ENCODE measurements at regions not wholly inside any gene's neighbourhood (a gene's known extent, or its start where the extent isn't known, plus 50 kb on each side); places are given as distances from the start of the nearest gene placed in this dataset.

- TF ChIP-seq CTCF (conservative IDR thresholded peaks at IDR 0.05; ENCODE audit: low read length) = no peak
- H3K4me3 ChIP-seq (ENCODE audit: low read length) = no peak overlapping the region
- DNase-seq (ENCODE audit: low read depth) = no peak
Observed at GRCh38 chr14:28901631-28902030, 135.0 kb downstream of the FOXG1 start.

GRCh38 chr14:28902930-28903329 lies 136.3 kb downstream of the FOXG1 start:
- no peak overlapping the region for H3K4me3 ChIP-seq (ENCODE audit: low read length)
- no peak for TF ChIP-seq CTCF (conservative IDR thresholded peaks at IDR 0.05; ENCODE audit: low read length)
- DNase-seq (ENCODE audit: low read depth) = no peak

GRCh38 chr14:28911521-28911920 lies 144.9 kb downstream of the FOXG1 start:
- no peak for DNase-seq (ENCODE audit: low read depth)
- no peak overlapping the region for H3K4me3 ChIP-seq (ENCODE audit: low read length)
- TF ChIP-seq CTCF (conservative IDR thresholded peaks at IDR 0.05; ENCODE audit: low read length) = no peak

- DNase-seq (ENCODE audit: low read depth) = no peak
- no peak overlapping the region for H3K4me3 ChIP-seq (ENCODE audit: low read length)
- TF ChIP-seq CTCF (conservative IDR thresholded peaks at IDR 0.05; ENCODE audit: low read length) = no peak
Observed at GRCh38 chr14:28913056-28913455, 146.5 kb downstream of the FOXG1 start.

GRCh38 chr14:28926122-28926521 lies 159.5 kb downstream of the FOXG1 start:
- no peak for DNase-seq (ENCODE audit: low read depth)
- no peak overlapping the region for H3K4me3 ChIP-seq (ENCODE audit: low read length)
- no peak for TF ChIP-seq CTCF (conservative IDR thresholded peaks at IDR 0.05; ENCODE audit: low read length)

- no peak overlapping the region for H3K4me3 ChIP-seq (ENCODE audit: low read length)
- TF ChIP-seq CTCF (conservative IDR thresholded peaks at IDR 0.05; ENCODE audit: low read length) = no peak
- DNase-seq (ENCODE audit: low read depth) = no peak
Observed at GRCh38 chr14:28931999-28932398, 165.4 kb downstream of the FOXG1 start.

- DNase-seq (ENCODE audit: low read depth) = no peak
- TF ChIP-seq CTCF (conservative IDR thresholded peaks at IDR 0.05; ENCODE audit: low read length) = no peak
- H3K4me3 ChIP-seq (ENCODE audit: low read length) = no peak overlapping the region
Observed at GRCh38 chr14:28936601-28937000, 170.0 kb downstream of the FOXG1 start.
